ENCODE measurements at regions not wholly inside any gene's neighbourhood (a gene's known extent, or its start where the extent isn't known, plus 50 kb on each side); places are given as distances from the start of the nearest gene placed in this dataset.

DNA sequence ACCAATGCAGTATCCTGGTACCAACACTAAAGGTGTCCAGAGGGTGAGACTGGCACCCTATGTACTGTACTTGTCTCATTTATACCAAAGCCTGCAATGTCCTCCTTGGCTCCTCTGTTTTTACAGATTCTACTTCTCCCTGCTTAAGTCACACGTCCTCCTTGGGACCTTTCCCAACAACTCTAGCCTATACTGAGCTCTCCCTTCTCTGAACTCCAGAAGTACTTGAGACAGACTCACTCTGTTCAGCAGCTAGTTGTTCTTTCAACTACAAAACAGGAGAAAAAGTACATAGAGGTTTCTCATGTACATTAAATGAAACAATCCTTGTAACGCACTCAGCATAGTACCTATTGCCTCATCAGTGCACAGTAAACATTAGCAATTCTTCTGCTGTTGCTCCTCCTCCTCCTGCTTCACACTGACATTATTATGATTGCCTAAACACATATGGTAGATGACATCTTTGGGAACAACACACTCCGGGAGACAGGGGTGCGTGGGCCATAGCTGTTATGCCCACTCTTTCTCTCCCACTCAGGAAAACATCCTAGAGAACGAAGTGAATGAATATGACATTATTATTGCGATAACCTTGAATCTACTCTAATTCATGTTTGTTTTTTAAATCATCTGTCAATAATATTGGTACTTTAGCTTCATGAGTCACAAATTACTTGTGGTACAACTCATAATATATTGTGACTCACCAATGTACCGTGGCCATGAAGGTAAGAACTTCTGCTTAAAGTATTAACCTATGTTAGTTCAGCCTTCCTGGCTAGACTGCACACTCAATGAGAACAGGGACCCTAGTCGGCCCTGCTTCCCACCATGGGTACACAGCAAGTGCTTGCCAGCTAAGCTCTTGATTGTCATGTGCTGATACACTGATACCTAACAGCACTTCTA, 180.3 kb upstream of the ADRA1B start:
- peak; percentile 30 for DNase-seq (ENCODE audit: low read depth, low spot score)
- in situ Hi-C loops (cut with HindIII; ENCODE audit: low sequenced_read_pairs): no loop called here
- no peak overlapping the region for H3K4me3 ChIP-seq (ENCODE audit: low read depth, low read length)
- TF ChIP-seq, protein P1, sequence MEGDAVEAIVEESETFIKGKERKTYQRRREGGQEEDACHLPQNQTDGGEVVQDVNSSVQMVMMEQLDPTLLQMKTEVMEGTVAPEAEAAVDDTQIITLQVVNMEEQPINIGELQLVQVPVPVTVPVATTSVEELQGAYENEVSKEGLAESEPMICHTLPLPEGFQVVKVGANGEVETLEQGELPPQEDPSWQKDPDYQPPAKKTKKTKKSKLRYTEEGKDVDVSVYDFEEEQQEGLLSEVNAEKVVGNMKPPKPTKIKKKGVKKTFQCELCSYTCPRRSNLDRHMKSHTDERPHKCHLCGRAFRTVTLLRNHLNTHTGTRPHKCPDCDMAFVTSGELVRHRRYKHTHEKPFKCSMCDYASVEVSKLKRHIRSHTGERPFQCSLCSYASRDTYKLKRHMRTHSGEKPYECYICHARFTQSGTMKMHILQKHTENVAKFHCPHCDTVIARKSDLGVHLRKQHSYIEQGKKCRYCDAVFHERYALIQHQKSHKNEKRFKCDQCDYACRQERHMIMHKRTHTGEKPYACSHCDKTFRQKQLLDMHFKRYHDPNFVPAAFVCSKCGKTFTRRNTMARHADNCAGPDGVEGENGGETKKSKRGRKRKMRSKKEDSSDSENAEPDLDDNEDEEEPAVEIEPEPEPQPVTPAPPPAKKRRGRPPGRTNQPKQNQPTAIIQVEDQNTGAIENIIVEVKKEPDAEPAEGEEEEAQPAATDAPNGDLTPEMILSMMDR (IDR thresholded peaks at IDR 0.05; ENCODE audit: low read depth, low read length): no peak

DNA sequence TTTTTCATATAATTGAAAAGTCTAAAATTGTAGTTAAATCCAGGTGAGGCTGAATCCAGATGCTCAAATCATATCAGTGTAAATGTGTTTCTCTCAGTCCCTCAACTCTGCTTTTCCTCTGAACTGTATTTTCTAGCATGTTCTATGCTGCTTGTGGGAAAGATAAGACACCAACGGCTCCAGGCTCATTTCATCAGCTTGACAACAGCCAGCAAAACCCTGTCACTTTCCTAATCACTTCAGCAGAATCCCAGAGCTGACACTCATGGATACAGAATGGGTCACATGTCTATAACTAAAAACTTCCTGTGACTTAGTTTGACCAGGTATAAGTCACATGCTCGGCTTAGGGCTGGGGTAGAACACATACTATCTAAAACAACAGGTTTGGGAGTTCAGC, 179.4 kb upstream of the ADRA1B start:
- in situ Hi-C loops (cut with HindIII; ENCODE audit: low sequenced_read_pairs): no loop called here

DNA sequence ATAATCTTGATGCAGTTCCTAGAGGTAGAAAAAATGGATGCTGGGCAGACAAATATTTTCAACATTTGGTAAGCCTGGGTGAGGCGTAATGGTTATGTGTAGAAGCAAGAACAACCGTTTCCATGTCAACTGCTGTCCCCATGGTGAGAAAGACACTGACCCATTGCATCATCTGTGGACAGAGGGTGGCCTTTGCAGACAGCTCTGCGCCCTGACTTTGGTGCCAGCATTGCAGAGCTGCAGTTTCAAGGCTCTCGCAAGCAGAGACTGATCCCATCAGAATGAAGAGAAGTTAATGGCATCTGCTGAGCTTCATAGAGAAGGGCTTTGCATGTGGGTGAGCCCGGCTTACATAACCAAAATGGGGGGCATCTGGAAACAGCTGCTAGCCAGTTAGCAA, 179.0 kb upstream of the ADRA1B start:
- TF ChIP-seq, protein P1 (IDR thresholded peaks at IDR 0.05; ENCODE audit: low read depth, low read length): no peak
- in situ Hi-C loops (cut with HindIII; ENCODE audit: low sequenced_read_pairs): no loop called here
- peak; percentile 23 for DNase-seq (ENCODE audit: low read depth, low spot score)
- no peak overlapping the region for H3K4me3 ChIP-seq (ENCODE audit: low read depth, low read length)

More for the DNA sequence above, 179.4 kb upstream of the ADRA1B start:
- TF ChIP-seq, protein P1 (IDR thresholded peaks at IDR 0.05; ENCODE audit: low read depth, low read length): no peak
- DNase-seq (ENCODE audit: low read depth, low spot score): no peak
- H3K4me3 ChIP-seq (ENCODE audit: low read depth, low read length): no peak overlapping the region

DNA sequence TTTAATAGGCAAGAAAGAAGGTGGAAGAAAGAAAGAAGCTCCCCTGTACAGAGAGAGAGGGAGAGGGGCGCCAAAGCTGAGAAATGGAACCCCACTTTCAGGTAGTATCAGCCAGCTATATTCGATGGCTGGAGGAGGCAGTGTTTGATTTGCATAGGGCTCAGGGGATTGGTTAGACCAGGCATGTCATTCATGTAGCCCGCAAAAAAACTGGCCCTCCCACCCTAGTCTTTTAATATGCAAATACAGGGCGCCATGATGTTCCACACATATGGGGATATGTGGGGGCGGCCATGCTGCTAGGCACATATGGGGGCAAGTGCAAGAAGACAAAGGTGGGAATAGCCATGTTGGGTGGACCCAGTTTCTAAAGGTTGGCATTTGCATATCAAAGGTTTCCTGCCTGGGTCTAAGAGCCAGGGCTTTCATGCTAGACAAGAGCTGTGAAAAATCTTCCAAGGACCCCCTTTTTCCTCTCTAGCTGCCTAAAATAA, 174.4 kb upstream of the ADRA1B start:
- TF ChIP-seq, protein P1 (IDR thresholded peaks at IDR 0.05; ENCODE audit: low read depth, low read length): no peak
- in situ Hi-C loops (cut with HindIII; ENCODE audit: low sequenced_read_pairs): no loop called here
- H3K4me3 ChIP-seq (ENCODE audit: low read depth, low read length): no peak overlapping the region
- no peak for DNase-seq (ENCODE audit: low read depth, low spot score)

DNA sequence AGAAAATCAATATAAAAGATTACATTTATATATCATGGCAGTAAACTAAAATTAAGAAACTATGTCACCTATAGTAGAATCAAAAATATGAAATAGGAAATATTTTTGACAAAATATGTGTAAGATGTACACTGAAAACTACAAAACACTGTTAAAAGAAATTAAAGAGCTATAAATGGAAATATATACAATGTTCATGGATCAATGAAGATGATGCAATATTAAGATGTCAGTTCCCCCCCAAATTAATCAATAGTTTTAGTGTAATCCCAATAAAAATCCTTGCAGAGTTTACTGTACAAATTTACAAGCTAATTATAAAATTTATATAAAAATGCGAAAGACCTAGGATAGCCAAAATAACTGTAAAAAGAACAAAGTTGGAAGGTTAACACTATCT, 173.0 kb upstream of the ADRA1B start:
- in situ Hi-C loops (cut with HindIII; ENCODE audit: low sequenced_read_pairs): no loop called here
- H3K4me3 ChIP-seq (ENCODE audit: low read depth, low read length): no peak overlapping the region
- TF ChIP-seq, protein P1 (IDR thresholded peaks at IDR 0.05; ENCODE audit: low read depth, low read length): no peak
- no peak for DNase-seq (ENCODE audit: low read depth, low spot score)

DNA sequence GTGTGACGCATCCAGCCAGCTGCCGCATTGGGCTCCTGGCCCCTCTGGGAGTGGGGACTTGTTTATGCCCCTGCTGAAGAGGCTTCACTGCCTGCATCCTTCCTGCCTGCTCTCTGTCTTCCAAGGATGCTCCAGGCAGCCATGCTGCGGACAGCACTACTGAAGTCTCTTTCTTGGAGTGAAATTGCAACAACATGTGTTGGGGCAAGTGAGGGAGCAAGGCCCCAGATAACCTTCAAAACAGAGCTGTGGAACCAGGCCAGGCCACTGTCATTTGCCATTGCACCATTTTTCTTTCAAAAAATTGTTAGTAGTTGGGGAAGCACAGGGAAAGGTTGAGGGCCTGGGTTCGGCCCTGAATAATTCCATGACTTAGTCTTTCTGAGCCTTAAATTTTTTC, 169.6 kb upstream of the ADRA1B start:
- no peak for DNase-seq (ENCODE audit: low read depth, low spot score)
- no peak overlapping the region for H3K4me3 ChIP-seq (ENCODE audit: low read depth, low read length)
- TF ChIP-seq, protein P1 (IDR thresholded peaks at IDR 0.05; ENCODE audit: low read depth, low read length): no peak

More for the DNA sequence above, 169.6 kb upstream of the ADRA1B start:
- in situ Hi-C loops (cut with HindIII; ENCODE audit: low sequenced_read_pairs): no loop called here
